ENCODE measurements at regions not wholly inside any gene's neighbourhood (a gene's known extent, or its start where the extent isn't known, plus 50 kb on each side); places are given as distances from the start of the nearest gene placed in this dataset.

- no peak for TF ChIP-seq EP300 (IDR thresholded peaks at IDR 0.05)
- TF ChIP-seq, protein P1, sequence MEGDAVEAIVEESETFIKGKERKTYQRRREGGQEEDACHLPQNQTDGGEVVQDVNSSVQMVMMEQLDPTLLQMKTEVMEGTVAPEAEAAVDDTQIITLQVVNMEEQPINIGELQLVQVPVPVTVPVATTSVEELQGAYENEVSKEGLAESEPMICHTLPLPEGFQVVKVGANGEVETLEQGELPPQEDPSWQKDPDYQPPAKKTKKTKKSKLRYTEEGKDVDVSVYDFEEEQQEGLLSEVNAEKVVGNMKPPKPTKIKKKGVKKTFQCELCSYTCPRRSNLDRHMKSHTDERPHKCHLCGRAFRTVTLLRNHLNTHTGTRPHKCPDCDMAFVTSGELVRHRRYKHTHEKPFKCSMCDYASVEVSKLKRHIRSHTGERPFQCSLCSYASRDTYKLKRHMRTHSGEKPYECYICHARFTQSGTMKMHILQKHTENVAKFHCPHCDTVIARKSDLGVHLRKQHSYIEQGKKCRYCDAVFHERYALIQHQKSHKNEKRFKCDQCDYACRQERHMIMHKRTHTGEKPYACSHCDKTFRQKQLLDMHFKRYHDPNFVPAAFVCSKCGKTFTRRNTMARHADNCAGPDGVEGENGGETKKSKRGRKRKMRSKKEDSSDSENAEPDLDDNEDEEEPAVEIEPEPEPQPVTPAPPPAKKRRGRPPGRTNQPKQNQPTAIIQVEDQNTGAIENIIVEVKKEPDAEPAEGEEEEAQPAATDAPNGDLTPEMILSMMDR (IDR thresholded peaks at IDR 0.05), result no peak
Measured at GRCh38 chr21:27082431-27083010, 115.6 kb upstream of the ADAMTS5 start.
